Stimulated activated CD8-positive, alpha-beta memory T cell treated with anti-CD3 and anti-CD28 coated beads, Interleukin-12 subunit alpha, Interleukin-12 subunit beta, amount 100 ng/mL, for 24 hours (primary cell): ENCODE measurements at regions not wholly inside any gene's neighbourhood (a gene's known extent, or its start where the extent isn't known, plus 50 kb on each side); places are given as distances from the start of the nearest gene placed in this dataset.
"Not testable (repeated sequence)": the region's sequence is repeated elsewhere in the genome, so short reads cannot be mapped to it uniquely, and the experiment has no call there.

Source experiments
- DNase-seq: peaks from one replicate; pipeline ENCODE4 v3.0.0-alpha.2; 2020; ENCODE audit errors: extremely low read depth

DNA sequence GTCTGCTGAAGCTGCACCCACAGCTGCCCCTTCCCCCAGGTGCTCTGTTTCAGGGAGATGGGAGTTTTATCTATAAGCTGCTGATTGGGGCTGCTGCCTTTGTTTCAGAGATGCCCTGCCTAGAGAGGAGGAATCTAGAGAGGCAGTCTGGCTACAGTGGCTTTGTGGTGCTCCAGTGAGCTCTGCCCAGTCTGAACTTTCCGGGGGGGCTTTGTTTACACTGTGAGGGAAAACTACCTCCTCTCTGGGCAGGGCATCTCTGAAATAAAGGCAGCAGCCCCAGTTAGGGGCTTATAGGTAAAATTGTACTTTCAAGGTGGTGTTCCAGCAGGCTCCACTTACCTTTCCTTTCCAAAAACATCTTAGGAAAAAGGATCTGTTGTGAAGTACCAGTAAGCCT lies 242.2 kb downstream of the SPRY1 start:
- no peak for DNase-seq

DNA sequence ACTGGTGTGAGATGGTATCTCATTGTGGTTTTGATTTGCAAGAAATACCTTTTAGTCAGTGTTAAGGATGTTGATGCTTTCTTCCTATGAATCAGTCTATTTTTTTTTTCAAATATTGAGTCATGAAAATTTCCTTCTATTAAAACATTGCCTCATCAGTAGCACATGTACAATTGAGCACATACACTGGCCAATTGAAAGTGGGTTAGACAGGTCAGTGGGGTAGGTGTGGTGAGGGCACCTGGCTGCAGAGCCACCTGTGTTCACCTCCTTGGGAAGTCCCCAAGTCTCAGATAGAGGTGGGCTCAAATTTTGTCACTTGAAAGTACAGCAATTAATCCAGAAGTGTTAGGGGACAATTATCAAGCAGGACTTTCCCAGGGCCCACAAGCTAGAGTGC lies 243.7 kb downstream of the SPRY1 start:
- no peak for DNase-seq

DNA sequence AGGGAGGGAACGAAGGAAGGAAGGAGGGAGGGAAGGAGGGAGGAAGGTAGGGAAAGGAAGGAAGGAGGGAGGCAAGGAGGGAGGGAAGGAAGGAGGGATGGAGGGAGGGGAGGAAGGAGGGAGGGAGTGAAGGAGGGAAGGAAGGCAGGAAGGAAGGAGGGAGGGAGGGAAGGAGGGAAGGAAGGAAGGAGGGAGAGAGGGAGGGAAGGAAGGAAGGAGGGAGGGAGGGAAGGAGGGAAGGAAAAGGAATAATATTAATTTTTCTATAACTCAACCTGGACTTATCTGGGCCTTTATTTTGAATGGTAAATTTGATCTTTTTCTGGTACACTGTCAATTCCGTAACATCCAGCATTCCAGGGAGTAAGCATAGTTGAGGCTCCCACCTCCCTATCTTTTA lies 244.2 kb downstream of the SPRY1 start:
- no peak for DNase-seq

DNA sequence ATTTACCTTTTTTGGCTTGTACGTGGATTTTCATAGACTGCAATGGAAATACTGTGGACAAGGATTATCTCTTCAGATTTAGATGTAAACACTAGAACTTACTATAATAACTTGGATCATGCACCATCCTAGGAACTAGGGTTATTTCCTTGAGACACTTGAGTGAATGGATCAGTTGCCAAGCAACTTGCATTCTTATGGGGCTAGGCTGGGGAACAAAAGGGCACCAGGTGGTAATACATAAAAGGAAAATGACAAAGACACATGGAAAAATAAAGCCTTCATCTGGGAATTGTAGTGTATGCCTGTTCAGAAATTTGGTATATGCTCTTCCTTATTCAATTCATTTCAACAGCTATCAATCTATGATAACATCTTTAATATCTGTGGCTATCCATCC lies 247.1 kb downstream of the SPRY1 start:
- DNase-seq, result no peak

DNA sequence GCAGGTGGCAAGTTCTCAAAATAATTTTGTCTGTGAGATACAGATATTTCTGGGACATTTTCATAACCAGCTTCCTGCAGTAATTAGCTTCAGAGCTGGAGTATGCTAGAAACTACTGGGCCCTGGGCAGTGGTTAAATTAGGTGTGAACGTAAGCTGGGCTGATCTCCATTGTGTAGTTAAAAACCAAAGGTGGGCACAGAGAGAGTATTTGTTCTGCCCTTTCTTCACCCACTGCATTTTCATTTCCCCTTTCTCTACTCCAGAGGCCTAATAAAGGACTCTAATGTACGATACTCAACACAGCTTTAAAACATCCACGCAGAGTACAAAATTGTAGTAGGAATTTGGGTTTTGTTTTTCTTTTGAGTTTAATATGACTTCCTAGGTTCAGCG lies 252.7 kb downstream of the SPRY1 start:
- DNase-seq, result no peak

DNA sequence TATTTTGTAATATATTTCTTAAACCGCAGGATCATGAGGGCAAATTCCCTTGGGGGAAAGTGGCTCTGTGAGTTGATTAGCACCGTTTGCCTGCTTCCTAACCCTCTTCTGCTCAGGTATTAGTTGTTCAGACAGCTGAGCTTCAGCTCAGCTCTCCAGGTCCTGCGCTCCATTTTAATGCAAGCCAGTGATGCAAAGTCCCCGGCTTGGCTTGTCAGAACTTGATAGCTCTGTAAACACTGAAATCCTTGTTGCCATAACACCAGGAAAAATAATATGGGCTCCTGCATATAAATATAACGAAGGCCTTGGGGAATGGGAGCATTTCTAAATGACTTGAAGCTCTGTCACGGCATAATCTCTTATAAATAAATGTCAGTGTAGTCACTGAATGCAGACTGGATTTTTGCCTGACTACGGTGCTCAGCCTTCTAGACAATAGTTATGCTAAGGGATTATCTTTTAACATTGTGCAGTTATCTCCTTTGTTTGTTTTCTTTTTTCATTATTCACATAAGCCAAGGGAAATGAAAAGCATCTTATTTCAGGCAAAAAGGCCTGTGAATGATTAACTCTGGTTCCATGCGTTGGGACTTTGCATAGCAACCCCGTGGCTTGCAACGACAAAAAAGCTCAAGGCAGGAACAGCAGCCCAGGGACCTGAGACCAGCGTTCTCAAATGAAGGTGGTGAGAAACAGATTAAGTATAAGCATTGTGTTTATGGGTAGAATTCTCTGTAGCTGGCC lies 253.2 kb downstream of the SPRY1 start:
- DNase-seq, result no peak

DNA sequence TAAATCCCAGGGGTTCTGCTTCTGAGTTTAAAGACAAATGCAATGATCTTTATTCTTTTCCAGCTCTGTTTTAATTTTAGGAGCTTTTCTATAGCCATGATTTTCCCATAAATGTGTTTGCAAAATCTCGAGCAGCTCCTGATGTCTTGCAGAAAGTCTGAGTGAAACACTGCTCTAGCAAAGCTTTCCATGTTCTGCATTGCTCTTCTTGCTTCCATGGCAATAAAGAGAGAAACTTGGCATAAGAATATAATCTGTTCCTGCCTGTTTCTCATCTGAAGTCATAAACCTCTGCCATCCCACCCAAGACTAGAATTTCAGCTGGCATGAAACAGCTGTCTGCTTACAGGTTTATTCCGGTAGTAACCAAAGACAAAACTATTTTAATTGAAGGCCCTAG lies 254.5 kb downstream of the SPRY1 start:
- no peak for DNase-seq

DNA sequence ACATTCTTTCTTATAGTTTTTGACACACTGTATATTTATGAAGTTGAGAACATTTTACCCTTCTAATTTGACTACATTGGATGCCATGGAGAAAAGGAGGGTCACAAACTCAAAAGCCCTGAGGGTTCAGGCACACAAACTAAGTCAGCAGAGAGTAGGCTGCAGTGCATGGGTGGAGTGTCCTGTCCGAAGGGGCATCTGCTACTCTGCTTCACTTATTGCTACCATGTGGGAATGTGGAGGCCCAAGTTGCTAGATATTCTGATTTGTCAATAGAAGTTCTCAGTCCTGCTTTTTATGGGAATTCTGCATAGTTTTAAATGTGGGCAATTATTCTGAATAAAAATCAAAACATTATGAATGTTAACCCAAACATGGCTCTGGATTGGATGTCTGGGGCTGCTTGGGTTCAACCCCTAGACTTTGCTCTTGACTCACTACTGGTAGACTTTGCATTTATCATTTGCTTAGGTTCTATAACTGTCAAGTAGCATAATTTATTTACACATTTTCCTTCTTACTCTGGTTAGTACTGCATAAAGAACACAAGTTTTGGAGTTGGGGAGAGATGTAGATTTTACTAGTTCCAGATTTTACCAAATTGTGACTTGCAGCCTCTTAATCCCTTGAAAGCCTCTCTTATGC lies 255.1 kb downstream of the SPRY1 start:
- no peak for DNase-seq

DNA sequence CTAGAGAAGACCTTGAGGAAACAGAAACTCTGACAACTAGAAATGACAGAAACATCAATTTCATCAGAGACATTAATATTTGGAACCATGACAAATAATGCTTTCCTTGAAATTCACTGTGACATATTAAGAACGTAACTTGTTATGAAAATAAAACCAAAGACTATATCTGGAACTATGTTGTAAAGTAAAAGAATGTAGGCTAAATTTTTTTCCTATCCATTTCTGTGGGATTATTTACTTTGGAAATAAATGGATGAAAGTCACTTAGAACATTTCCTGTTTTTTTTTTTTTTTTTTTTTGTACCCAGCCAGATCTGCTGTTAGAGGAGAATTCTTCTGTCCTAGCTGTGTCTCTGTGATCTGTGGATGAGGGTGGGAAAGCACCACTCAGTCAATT lies 255.9 kb downstream of the SPRY1 start:
- DNase-seq, result no peak

DNA sequence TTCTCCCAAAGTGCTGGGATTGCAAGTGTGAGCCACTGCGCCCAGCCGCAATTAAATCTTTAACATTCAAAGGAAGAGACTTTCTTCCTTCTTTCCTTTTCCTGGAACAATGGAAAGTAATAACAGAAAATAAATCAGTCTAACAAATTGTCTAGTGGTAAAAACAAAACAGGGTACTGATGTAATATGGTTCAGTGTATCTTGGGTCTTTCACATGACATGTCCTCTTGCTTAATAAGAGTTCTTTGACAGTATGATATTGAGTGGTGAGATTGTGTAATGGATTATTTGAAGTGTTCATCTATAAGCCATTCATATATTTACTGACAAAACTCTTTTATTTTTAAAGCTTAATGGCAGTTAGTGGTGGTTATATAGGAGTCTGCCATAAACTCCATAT lies 256.6 kb downstream of the SPRY1 start:
- no peak for DNase-seq

DNA sequence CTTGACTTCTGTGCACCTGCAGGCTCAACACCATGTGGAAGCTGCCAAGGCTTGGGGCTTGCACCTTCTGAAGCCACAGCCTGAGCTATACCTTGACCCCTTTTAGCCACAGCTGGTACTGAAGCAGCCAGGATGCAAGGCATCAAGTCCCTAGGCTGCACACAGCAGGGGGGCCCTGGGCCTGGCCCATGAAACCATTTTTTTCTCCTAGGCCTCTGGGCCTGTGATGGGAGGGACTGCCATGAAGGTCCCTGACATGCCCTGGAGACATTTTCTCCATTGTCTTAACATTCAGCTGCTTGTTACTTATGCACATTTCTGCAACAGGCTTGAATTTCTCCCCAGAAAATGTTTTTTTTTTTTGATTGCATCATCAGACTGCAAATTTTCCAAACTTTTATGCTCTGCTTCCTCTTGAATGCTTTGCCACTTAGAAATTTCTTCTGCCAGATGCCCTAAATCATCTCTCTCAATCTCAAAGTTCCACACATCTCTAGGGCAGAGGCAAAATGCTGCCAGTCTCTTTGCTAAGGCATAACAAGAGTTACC lies 260.2 kb downstream of the SPRY1 start:
- DNase-seq, result not testable (repeated sequence)

DNA sequence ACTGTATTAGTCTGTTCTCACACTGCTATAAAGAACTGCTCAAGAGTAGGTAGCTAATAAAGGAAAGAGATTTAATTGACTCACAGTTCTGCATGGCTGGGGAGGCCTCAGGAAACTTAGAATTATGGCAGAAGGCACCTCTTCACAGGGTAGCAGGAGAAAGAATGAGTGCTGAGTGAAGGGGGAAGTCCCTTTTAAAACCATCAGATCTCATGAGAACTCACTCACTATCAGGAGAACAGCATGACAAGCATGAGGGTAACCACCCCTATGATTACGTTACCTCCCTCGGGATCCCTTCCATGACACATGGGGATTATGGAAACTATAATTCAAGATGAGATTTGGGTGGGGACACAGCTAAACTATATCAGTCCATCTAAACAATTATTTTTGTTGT lies 261.0 kb downstream of the SPRY1 start:
- not testable (repeated sequence) for DNase-seq

DNA sequence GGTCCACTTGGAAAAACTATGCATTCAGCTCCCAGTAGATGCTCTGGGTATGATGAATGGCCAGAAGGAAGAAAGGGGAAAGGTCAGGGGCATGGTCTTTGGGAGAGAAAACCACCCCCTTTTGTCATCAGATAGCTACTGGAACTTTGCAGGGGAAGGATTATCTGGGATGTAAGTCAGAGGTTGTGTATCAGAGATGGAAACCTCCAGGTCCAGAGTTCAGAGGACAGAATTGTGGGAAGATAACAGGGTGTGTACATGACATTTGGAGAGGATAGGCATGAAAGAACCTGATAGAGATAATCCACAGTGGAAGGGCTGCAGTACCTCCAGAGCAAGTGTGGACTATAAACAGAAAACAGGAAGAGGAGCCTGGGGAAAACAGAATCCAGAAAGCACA lies 262.7 kb downstream of the SPRY1 start:
- DNase-seq, result no peak

DNA sequence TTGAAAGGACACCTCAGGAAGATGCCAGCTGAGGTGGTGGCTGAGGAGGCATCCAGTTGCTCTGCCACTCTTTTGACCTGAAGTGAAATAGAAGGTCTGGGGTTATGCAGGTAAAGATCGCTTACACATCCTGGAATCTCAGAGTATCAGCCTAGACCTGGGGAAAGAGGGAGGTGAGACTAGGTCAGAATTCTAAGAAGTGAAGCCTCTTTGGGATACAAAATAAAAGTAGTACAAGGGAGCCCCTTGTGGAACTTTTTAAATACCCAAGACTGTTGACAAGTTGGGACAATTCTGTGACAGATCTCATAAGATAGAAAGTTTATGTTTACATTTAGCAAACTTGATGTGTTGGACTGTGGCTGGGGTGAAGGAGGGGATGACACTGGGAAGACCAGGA lies 263.1 kb downstream of the SPRY1 start:
- DNase-seq, result no peak

DNA sequence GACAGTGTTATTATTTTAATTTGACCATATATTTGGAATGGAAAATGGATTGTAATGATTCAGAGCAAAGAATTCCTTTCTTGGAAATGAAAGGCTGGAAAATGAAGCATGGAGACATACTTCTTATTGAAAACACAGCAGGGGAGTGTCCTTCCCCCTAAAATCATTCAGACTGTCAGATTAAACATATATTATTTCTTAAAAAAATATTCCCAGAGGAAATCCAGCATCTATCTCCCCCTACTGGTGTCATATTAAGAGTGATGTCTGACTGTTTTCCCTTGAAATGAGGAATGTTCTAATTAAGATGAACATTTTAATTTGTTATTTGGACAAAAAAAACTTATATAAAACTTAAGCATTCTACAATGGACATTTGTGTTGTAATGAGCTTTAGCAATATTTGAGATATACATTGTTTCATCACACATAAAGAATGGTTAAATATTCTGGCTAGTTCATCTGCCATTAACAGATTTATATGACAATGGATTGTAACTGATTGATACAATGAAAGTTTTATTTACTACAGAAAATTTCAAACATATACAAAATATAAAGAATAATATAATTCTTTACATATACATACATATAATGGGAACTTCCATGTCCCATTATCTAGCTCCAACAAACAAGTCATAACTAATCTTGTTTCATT lies 264.6 kb downstream of the SPRY1 start:
- no peak for DNase-seq

DNA sequence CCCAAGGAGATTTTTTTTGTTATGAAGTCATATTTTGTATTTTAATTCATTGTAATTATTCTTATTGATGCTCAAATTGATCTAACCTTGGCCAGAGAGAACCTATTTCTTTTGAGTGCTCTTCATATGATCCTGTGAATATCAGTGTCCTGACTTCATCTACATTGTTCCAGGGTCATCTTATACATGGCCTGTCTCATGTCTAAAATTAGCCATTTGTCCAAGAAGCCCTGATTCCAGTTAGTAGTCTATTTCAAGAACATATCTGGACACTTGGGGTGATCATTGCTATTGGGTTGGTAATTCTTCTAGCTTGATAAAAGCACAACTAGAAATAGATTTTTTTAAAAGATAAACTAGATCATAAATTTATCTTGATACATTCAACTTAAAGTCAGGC lies 266.2 kb downstream of the SPRY1 start:
- no peak for DNase-seq

DNA sequence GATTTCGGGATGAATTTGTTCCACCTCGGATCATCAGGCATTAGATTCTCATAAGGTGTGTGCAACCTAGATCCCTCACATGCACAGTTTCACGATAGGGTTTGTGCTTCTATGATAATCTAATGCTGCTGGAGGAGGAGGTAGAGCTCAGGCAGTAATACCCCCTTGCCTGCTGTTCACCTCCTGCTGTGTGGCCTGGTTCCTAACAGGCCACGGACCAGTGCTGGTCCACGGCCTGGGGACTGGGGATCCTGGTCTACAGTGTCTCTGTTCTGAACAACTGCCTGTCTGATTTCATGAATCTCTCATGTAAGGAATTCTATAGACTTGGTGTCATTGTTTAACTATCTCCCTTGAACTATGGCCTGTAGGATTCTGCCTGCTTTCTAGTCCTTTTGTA lies 269.9 kb downstream of the SPRY1 start:
- DNase-seq, result no peak

DNA sequence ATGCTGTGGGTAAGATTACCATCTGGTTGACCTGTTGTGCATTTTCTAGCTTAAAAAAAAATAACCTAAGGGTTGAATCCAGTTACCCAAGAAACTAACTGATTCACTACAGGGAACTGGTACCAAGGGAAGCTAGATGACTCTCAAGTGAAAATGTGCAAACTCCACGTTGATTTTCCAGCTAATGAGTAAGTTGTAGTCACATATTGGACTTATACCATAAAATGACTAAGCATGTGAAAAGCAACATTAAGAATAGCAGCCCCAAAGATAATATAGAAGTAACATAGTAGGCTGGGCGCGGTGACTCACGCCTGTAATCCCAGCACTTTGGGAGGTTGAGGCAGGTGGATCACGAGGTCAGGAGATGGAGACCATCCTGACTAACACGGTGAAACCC lies 270.9 kb downstream of the SPRY1 start:
- no peak for DNase-seq

DNA sequence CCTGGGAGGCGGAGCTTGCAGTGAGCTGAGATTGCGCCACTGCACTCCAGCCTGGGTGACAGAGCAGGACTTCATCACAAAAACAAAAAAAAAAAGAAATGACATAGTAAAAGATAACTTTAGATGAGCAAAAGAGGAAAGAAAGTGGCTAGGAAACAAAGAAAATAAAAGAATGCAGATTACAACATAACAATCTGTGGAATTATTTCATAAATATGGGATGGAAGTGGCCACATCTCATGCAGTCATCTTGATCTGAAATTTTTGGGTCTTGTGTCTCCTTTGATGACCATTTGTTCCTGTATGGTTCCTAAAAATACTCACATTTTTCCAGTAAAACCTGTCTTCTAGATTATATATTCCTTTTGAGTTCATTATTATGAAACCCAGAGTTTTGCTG lies 271.4 kb downstream of the SPRY1 start:
- DNase-seq, result no peak

DNA sequence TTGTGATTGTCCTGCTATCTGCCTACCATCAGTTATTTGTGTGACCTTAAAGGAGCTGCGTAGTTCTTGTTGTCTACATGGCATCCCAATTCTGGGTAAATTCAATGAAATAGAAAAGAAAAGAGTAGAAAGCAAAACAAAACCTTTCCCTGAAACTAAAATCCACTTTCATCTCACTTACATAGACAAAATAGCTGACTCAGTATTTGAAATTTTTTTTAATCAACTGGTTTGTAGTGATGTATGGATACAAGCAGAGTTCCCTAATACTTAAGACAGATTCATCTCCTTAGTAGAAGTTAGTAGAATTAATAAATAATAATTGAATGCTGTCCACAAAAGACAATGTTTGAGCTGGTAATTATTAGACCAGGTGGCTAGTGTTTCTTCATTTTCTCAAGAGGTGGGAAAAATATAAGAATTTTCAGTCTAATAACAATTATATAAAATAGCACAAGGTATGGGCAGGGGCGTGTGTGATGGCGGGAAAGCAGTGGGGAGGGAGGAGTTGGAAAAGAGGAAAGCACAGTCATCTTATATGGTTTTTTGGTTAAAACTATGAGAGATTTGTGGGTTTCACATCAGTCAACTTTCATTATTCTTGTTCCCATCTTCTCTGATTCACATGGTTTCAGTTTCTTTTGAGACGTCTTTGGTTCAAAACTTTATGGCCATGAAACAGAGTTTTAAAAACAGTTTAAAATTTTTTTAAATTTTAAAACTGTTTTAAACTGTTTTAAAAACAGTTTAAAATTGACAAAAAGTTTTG lies 275.2 kb downstream of the SPRY1 start:
- DNase-seq, result no peak

DNA sequence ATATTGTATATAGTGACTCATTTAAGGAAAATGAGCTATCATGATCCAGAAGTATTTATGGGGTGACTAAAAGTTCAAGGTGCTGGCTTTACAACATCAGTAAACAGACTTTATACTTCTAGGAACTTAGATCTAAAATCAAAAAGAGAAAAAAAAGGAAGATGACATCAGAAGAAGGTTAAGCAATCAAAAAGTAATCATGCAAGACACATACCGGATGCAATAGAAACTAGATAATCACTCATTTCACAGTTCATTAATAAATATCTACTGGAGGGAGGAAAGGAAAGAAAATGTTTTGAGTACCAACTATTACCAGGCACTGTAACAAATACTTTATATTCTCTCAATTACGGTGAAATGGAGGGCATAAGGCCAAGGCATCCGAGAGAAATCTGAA lies 276.4 kb downstream of the SPRY1 start:
- no peak for DNase-seq

DNA sequence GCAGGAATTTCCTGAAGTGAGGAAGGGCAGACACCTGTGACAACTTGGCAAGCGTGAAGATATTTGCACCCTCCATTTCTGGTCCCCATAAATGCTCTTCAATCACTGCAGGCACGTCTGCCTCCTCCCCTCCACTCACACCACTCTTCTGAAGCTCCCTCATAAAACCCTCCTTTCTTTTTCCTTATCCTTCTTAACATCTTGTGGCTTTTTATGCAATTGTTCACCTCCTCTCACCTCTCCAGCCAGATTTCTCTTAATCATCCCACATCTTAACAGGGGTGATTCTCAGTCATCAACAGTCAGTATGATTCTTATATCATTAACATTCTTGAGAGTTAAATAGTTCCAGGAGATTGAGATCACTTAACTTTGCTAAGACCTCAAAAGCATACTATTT lies 277.4 kb downstream of the SPRY1 start:
- no peak for DNase-seq
